Activated T-cell treated with anti-CD3 and anti-CD28 coated beads, Interleukin-2, amount 50 U/mL, for 4 hours (primary cell): ENCODE measurements at regions not wholly inside any gene's neighbourhood (a gene's known extent, or its start where the extent isn't known, plus 50 kb on each side); places are given as distances from the start of the nearest gene placed in this dataset.
"Not testable (repeated sequence)": the region's sequence is repeated elsewhere in the genome, so short reads cannot be mapped to it uniquely, and the experiment has no call there.

Source experiments
- ATAC-seq, 2 donors: fragments of 200-7000 bp; cut with Tn5 transposase; one replicate each; pipeline ENCODE4 v1.10.0; 2021
- DNase-seq: peaks from one replicate; pipeline ENCODE4 v3.0.0-alpha.2; 2020
- H3K27me3 Mint-ChIP-seq: one replicate; pipeline ENCODE4 v1.8.0; 2021; ENCODE audit warnings: low read depth, mixed read lengths
- H3K36me3 Mint-ChIP-seq: one replicate; pipeline ENCODE4 v1.8.0; 2022; ENCODE audit warnings: mixed read lengths; ENCODE audit not compliant: insufficient read depth
- H3K4me1 Mint-ChIP-seq: one replicate; pipeline ENCODE4 v1.8.0; 2021; ENCODE audit warnings: low read depth, mixed read lengths
- H3K4me3 Mint-ChIP-seq: one replicate; pipeline ENCODE4 v1.8.0; 2021; ENCODE audit warnings: mild to moderate bottlenecking, moderate library complexity, mixed read lengths
- H3K9me3 Mint-ChIP-seq: one replicate; pipeline ENCODE4 v1.8.0; 2021; ENCODE audit warnings: mixed read lengths

DNA sequence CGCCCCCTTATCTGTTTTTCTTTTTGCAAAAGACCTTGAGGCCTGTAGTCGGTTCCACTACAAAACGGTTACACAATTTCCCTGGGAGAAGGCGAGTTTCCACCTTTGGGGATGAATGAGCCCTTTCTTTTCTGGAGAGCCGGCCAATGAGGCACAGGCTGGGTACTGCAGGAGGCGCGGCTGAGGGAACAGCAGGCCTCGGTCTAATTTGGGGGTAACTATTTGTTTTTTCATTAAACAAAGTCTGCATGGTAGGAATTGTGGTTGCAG is 129.2 kb downstream of the MYCN start:
- no peaks in the 10 kb centered on the region for H3K27me3 Mint-ChIP-seq
- no peaks in the 10 kb centered on the region for H3K9me3 Mint-ChIP-seq
- no peak overlapping the region for H3K4me3 Mint-ChIP-seq
- no peak for DNase-seq
- ATAC-seq: no peak
- H3K4me1 Mint-ChIP-seq: no peaks in the 10 kb centered on the region
- H3K36me3 Mint-ChIP-seq: no peaks in the 10 kb centered on the region

DNA sequence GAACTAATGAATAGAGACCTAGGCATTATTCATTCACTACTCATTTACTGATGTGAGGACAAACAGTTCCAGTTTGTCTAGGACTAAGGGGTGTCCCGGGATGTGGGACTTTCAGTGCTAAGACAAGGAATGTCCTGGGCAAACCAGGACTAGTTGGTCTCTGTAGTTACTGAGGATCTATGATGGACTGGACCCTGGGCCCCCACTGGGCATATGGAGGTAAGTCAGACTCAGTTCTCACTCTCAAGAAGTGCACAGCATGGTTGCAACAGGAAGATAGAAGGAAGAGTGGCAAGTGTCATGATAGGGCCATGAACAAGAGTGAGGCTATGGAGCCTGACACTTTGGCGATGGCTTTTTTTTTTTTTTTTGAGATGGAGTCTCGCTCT is 128.2 kb downstream of the MYCN start:
- Mint-ChIP-seq H3K9me3 (peaks cover 7% of the 10 kb centered on the region), H3K27me3 (no peaks in the 10 kb centered on the region), H3K4me1 (no peaks in the 10 kb centered on the region), H3K4me3 (no peak overlapping the region), H3K36me3 (no peaks in the 10 kb centered on the region)
- DNase-seq: no peak
- ATAC-seq: no peak

DNA sequence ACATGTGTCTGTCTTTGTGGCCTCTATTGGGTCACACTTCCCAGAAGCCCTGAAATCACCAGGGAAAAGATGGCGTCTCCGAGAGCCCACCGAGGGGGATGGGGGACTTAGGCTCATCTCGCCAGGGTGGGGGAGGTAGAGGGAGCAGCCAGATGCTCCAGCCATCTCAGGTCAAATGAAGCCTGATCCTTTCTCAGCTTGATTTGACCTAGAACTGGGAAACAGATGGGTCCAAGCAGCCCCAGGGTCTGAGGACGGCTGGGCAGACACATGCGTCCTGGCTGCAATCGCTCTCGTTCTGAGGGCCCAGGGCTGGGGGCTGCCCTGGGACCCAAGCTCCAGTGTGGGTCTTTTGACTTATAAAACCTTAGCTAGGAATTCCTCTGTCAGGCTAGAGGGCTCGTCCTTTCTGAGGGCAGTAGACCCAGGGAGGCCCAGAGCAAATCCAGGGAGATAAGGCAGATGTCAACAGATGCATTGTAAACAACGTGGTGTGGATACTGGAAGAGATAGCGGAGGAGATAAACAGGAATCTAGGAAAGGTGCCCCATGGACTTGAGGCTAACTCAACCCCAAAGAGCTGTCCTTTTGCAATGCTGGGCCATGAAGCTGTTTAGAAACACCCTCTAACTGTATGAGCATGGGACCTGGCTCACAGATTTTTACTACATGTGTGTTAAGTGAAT is 127.7 kb downstream of the MYCN start:
- Mint-ChIP-seq H3K27me3 (no peaks in the 10 kb centered on the region), H3K4me3 (no peak overlapping the region), H3K4me1 (no peaks in the 10 kb centered on the region), H3K36me3 (no peaks in the 10 kb centered on the region), H3K9me3 (peaks cover 7% of the 10 kb centered on the region)
- ATAC-seq: no peak
- DNase-seq: no peak

DNA sequence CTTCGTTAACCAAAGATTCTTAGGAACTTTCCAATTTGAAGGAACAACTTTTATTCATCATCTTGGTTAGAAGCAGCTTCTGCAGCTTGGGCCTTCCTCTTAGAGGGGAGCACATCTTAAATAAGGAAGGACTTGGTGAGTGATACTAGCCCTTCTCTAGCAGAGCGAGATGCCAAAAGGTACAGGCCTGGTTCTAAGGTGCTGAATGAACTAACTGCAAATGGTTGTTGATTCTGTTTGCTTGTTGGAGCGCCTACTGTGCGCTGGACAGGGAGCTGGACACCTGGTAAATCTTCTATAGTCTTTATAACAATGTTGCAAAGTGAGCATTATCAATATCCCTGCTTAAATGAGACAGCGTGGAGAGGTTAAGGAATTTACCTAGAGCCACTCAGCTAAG is 127.1 kb downstream of the MYCN start:
- ATAC-seq (no peak), DNase-seq (no peak)
- Mint-ChIP-seq H3K27me3 (no peaks in the 10 kb centered on the region), H3K9me3 (peaks cover 7% of the 10 kb centered on the region), H3K4me3 (no peak overlapping the region), H3K4me1 (no peaks in the 10 kb centered on the region), H3K36me3 (no peaks in the 10 kb centered on the region)

DNA sequence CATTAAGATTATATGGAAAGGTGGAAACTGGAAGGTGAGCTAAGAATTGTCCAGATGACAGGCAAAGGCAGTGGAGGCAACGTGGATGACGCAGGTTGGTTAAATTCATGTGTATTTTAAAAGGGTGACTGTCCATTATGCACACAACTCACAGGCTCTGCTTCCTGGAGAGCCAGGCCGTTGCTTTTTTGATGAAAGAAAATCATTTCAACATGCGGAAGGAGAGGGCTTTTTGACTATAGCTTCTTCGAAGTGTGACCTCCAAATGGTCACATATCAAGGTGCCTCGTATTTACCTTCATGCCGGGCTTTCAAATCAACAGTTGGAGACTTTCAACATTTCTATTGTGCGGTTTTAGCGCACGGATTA is 126.7 kb downstream of the MYCN start:
- no peak for ATAC-seq
- H3K4me3 Mint-ChIP-seq: no peak overlapping the region

DNA sequence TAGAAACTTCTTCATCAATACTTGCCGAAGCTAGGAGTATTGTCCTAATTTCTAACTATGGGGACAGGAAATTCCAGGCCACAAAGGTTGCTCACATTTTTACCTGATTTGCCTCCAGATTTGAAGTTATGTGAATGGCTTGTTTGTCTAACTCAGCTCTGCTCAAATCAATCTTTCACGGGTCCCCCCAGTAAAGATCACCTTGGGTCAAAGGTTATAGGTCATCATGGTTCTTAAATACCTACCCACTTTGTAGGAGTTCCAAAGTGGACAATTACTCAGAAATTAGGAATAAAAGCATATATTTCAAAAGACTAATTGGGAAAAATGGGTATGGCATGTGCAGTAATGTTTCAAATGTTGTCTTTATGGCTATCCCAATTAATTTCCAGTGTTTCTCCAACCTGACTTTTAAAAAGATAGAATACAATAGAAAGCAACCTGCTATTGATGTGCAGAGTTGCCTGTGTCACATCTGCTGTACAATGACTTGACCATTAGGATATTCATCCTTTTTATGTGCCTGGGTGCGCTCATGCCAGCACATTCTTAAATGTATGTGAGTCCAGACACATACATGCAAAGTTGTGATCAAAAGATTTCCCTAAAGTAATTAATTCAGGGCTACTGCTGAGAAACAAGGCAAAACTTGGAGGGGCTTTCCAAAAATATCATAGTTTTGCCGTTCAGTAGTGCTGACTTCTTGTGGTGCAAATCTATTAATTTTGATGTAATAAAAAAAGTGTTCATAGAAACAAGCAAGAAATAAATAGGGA is 126.1 kb downstream of the MYCN start:
- H3K9me3 Mint-ChIP-seq: peaks cover 7% of the 10 kb centered on the region
- DNase-seq: no peak
- no peaks in the 10 kb centered on the region for H3K4me1 Mint-ChIP-seq
- H3K36me3 Mint-ChIP-seq: no peaks in the 10 kb centered on the region
- H3K27me3 Mint-ChIP-seq: no peaks in the 10 kb centered on the region
- no peak for ATAC-seq
- no peak overlapping the region for H3K4me3 Mint-ChIP-seq

More for the DNA sequence above, 126.7 kb downstream of the MYCN start:
- Mint-ChIP-seq H3K9me3 (peaks cover 7% of the 10 kb centered on the region), H3K4me1 (no peaks in the 10 kb centered on the region), H3K36me3 (no peaks in the 10 kb centered on the region), H3K27me3 (no peaks in the 10 kb centered on the region)
- DNase-seq: no peak

DNA sequence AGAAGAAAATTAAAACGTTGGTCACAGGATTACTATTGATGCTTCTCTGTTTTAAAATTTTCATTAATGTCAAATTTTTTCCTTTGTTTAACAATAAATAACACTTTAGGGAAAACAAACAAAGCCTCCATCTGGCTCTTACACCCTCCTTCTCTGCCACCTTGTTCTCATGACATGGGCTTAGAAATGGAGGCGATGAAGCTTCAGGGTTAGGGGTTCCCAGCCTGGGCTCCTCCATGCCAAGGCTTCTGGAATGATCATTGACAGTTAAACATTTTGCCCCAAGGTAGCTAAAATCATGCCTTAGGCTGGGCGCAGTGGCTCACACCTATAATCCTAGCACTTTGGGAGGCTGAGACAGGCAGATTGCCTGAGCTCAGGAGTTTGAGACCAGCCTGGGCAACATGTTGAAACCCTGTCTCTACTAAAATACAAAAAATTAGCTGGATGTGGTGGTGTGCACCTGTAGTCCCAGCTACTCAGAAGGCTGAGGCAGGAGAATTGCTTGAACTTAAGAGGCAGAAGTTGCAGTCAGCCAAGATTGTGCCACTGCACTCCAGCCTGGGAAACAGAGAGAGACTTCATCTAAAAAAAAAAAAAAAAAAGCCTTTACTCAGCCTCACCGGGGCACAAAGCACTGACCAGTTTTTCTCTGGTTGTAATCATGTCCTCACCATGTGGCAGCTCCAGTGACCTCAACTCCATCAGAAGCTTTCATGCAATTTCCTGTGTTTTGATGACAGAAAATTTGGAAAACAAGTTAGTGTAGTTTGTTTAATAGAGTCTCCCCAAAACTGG is 125.1 kb downstream of the MYCN start:
- not testable (repeated sequence) for H3K27me3 Mint-ChIP-seq, H3K4me1 Mint-ChIP-seq, H3K36me3 Mint-ChIP-seq, H3K4me3 Mint-ChIP-seq, ATAC-seq, DNase-seq, H3K9me3 Mint-ChIP-seq

DNA sequence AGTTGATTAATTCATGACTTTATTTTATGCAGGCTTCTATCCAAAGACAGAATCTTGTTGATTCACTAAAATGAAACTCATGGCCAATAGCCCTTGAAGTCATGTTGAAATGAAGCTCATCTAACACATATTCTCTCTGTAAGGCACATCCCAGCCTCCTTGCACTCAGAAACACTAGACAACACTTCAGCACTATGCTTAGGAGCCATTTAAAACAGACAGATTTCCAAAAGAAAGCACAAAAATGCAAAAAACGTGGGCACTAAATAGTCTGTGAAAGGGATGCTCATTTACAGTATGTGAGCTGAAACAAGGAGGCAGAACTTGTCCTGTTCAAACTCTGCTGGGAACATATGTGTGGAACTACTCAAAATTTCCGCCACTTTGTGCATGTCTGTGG is 124.4 kb downstream of the MYCN start:
- no peaks in the 10 kb centered on the region for H3K27me3 Mint-ChIP-seq

DNA sequence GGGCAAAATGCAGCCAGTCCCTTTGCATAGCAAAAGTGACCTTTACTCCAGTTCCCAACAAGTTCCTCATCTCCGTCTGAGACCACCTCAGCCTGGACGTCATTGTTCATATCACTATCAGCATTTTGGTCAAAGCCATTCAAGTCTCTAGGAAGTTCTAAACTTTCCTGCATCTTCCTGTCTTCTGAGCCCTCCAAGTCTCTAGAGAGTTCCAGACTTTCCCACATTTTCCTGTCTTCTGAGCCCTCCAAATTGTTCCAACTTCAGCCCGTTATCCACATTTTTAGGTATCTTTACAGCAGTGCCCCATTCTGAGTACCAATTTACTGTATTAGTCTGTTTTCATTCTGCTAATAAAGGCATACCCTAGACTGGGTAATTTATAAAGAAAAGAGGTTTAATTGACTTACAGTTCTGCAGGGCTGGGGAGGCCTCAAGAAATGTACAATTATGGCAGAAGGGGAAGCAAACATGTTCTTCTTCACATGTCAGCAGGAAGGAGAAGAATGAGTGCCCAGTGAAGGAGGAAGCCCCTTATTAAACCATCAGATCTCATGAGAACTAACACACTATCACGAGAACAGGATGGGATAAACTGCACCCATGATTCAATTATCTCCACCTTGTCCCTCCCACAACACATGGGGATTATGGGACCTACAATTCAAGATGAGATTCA is 123.7 kb downstream of the MYCN start:
- ATAC-seq: no peak
- Mint-ChIP-seq H3K27me3 (no peaks in the 10 kb centered on the region), H3K4me3 (no peak overlapping the region), H3K4me1 (no peaks in the 10 kb centered on the region), H3K9me3 (peaks cover 7% of the 10 kb centered on the region), H3K36me3 (no peaks in the 10 kb centered on the region)
- DNase-seq: no peak

More for the DNA sequence above, 124.4 kb downstream of the MYCN start:
- Mint-ChIP-seq H3K9me3 (peaks cover 7% of the 10 kb centered on the region), H3K4me1 (no peaks in the 10 kb centered on the region), H3K36me3 (no peaks in the 10 kb centered on the region), H3K4me3 (no peak overlapping the region)
- DNase-seq (no peak), ATAC-seq (no peak)

DNA sequence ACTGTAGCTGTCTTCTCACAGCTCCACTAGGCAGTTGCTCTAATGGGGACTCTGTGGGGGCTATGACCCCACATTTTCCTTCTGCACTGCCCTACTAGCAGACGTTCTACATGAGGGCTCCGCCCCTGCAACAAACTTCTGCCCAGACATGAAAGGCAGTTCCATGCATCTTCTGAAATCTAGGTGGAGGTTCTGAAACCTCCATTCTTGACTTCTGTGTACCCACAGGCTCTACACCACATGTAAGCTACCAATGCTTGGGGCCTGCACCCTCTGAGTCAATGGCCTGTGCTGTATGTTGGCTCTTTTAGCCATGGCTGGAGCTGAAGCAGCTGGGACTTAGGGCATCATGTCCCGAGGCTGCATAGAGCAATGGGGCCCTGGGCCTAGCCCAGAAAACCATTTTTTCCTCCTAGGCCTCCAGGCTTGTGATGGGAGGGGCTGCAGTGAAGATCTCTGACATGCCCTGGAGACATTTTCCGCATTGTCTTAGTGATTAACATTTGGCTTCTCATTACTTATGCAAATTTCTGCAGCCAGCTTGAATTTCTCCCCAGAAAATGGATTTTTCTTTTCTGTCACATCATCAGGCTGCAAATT is 123.0 kb downstream of the MYCN start:
- no peaks in the 10 kb centered on the region for H3K4me1 Mint-ChIP-seq
- no peaks in the 10 kb centered on the region for H3K36me3 Mint-ChIP-seq
- peaks cover 7% of the 10 kb centered on the region for H3K9me3 Mint-ChIP-seq
- no peak overlapping the region for H3K4me3 Mint-ChIP-seq
- no peak for DNase-seq
- H3K27me3 Mint-ChIP-seq: no peaks in the 10 kb centered on the region
- ATAC-seq: no peak

DNA sequence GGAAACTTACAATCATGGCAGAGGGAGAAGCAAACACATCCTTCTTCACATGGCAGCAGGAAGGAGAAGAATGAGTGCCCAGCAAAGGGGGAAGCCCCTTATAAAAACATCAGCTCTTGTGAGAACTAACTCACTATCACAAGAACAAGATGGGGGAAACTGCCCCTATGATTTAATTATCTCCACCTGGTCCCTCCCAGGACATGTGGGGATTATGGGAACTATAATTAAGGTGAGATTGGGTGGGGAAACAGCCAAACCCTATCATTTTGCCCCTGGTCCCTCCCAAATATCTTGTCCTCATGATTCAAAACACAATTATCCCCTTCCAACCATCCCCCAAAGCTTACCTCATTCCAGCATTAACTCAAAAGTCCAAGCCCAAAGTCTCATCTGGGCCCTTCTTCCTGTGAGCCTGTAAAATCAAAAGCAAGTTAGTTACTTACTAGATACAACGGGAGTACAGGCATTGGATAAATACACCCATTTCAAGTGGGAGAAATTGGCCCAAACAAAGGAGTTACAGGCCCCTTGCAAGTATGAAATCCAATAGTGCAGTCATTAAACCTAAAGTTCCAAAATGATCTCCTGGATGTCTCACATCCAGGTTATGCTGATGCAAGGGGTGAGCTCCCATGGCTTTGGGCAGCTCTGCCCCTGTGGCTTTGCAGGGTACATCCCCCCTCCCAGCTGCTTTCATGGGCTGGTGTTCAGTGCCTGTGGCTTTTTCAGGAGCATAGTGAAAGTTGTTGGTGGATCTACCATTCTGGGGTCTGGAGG is 122.3 kb downstream of the MYCN start:
- H3K4me3 Mint-ChIP-seq: no peak overlapping the region
- H3K9me3 Mint-ChIP-seq: peaks cover 7% of the 10 kb centered on the region
- ATAC-seq: no peak
- DNase-seq: no peak
- no peaks in the 10 kb centered on the region for H3K4me1 Mint-ChIP-seq
- no peaks in the 10 kb centered on the region for H3K36me3 Mint-ChIP-seq
- no peaks in the 10 kb centered on the region for H3K27me3 Mint-ChIP-seq

DNA sequence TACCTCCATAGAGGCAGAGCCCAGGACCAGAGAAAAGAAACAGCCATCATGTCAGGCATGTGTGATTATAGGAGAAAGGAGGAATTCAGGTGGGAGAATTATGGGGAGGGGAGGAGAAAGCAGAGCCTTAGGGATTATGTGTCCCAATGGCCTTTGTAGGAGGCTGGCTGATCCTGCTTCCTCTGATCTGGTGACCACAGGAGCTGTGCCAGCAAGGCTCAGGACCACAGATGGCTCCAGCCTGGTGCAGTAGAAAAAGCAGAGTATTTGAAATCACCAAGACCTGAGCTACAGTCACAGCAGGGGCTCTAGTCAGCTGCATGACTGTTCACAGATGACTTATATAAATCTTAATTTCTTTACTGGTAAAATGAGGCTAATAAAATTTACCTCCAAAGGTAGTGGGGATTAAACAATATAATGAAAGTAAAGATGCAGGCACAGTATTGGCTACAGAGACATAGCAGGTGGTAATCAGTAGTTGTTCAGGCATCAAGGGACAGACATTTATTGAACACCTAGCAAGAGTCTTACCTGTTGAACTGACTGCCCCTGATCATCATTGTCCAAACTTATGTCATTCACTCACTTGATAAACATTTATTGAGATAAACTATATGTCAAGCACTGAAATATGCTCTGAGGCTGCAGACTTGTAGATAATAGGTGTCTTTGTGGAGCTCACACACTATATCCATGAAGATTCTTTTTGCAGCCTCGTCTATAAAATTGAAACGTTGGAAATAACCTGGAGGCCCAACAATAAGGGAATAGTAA is 121.3 kb downstream of the MYCN start:
- no peak overlapping the region for H3K4me3 Mint-ChIP-seq
- H3K4me1 Mint-ChIP-seq: no peaks in the 10 kb centered on the region
- no peaks in the 10 kb centered on the region for H3K27me3 Mint-ChIP-seq
- DNase-seq (no peak), ATAC-seq (no peak)
- no peaks in the 10 kb centered on the region for H3K36me3 Mint-ChIP-seq
- H3K9me3 Mint-ChIP-seq: peaks cover 7% of the 10 kb centered on the region

DNA sequence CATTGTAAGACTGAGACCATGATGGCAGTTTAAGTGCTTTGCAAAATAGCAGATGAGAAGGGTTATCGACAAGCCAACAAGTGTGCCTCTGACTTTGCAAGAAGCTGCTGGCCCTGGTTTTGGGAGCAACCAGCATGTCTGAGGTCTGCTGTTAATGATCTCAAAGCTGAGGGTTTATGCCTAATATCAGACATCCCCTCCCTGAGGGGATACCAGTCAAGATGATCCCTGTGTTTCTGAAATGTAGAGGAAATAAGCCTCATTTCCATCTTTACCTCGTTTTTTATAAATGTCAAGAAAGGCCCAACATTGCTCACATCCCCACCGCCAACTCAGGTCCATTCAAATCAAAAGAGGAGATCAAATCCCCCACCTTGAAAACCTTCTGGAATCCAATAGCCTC is 120.6 kb downstream of the MYCN start:
- Mint-ChIP-seq H3K4me3 (no peak overlapping the region), H3K27me3 (no peaks in the 10 kb centered on the region), H3K36me3 (no peaks in the 10 kb centered on the region), H3K4me1 (no peaks in the 10 kb centered on the region), H3K9me3 (peaks cover 7% of the 10 kb centered on the region)
- DNase-seq: no peak
- ATAC-seq: no peak
